H1 (cell line): ENCODE measurements at regions not wholly inside any gene's neighbourhood (a gene's known extent, or its start where the extent isn't known, plus 50 kb on each side); places are given as distances from the start of the nearest gene placed in this dataset.

Source experiments
- CTCF ChIA-PET: fragments of 300-600 bp; sonication (Branson Sonifier 250); formaldehyde crosslinking; loops from one replicate; lab custom pipeline; 2021; ENCODE audit not compliant: partially characterized antibody; lab: Charles Lee
- POLR2A ChIA-PET: fragments of 300-600 bp; sonication (Branson Sonifier 250); formaldehyde crosslinking; loops from one replicate; lab custom pipeline; 2021; ENCODE audit warnings: inconsistent platforms; ENCODE audit not compliant: partially characterized antibody; lab: Charles Lee
- DNase-seq, 2 experiments: peaks; one replicate each; pipeline versions ENCODE4 v3.0.0 to v3.0.0-alpha.2; 2010 to 2022; ENCODE audit warnings: low spot score in 2 of 2, low read depth in 1 of 2, mixed read lengths in 1 of 2
- FAIRE-seq: peaks from 2 replicates; lab custom pipeline; 2011; peaks lifted over from hg19 to GRCh38; lab: Jason Lieb, UNC
- H2AFZ ChIP-seq: 2 replicates; pipeline ENCODE4 v1.8.1; 2012; ENCODE audit warnings: low read length, inconsistent platforms
- H2AK5ac ChIP-seq: 2 replicates; pipeline ENCODE4 v1.6.1; 2013; ENCODE audit warnings: low read depth, low read length
- H2BK120ac ChIP-seq: replicated peaks from 2 replicates; pipeline ENCODE3; 2013; ENCODE audit warnings: low read depth, low read length, inconsistent platforms
- H2BK12ac ChIP-seq: 2 replicates; pipeline ENCODE4 v1.6.1; 2013; ENCODE audit warnings: low read depth, low read length
- H2BK15ac ChIP-seq: 2 replicates; pipeline ENCODE4 v1.6.1; 2013; ENCODE audit warnings: low read length
- H2BK20ac ChIP-seq: 2 replicates; pipeline ENCODE4 v1.6.1; 2013; ENCODE audit warnings: low read length
- H2BK5ac ChIP-seq: 2 replicates; pipeline ENCODE4 v1.6.1; 2013; ENCODE audit warnings: low read depth, low read length
- H3K14ac ChIP-seq: 2 replicates; pipeline ENCODE4 v1.6.1; 2013; ENCODE audit warnings: inconsistent platforms; ENCODE audit not compliant: insufficient read length
- H3K18ac ChIP-seq: 2 replicates; pipeline ENCODE4 v1.6.1; 2013; ENCODE audit warnings: low read length; ENCODE audit errors: extremely low read depth
- H3K23ac ChIP-seq: 2 replicates; pipeline ENCODE4 v1.6.1; 2013; ENCODE audit warnings: inconsistent platforms; ENCODE audit not compliant: insufficient read length
- H3K23me2 ChIP-seq: 2 replicates; pipeline ENCODE4 v1.6.1; 2013; ENCODE audit warnings: low read depth, low read length
- H3K27ac ChIP-seq: 2 replicates; pipeline ENCODE4 v1.6.1; 2011; ENCODE audit warnings: low read depth, low read length, inconsistent platforms
- H3K27me3 ChIP-seq, 4 experiments: replicated peaks in 1 of 4; 1 replicate in 1 of 4; 2 replicates in 3 of 4; pipeline versions ENCODE4 v1.6.1 to v1.8.1; 2011 to 2013; ENCODE audit warnings: low read length in 3 of 4, mild to moderate bottlenecking in 3 of 4, inconsistent platforms in 2 of 4, mixed read lengths in 2 of 4, moderate library complexity in 1 of 4; ENCODE audit not compliant: control insufficient read depth in 3 of 4, insufficient read depth in 3 of 4; ENCODE audit errors: extremely low read depth in 1 of 4
- H3K36me3 ChIP-seq, 4 experiments: 2 replicates each; pipeline versions ENCODE4 v1.6.1 to v1.8.1; 2011 to 2013; ENCODE audit warnings: mild to moderate bottlenecking in 4 of 4, low read length in 3 of 4, moderate library complexity in 2 of 4, control low read depth in 1 of 4, inconsistent platforms in 1 of 4; ENCODE audit not compliant: insufficient read depth in 4 of 4, control insufficient read depth in 2 of 4
- H3K4ac ChIP-seq: replicated peaks from 2 replicates; pipeline ENCODE3; 2013; ENCODE audit warnings: low read length, low read depth, mixed read lengths, inconsistent platforms; ENCODE audit not compliant: insufficient read length
- H3K4me1 ChIP-seq, 4 experiments: replicated peaks in 1 of 4; 1 replicate in 1 of 4; 2 replicates in 3 of 4; pipeline versions ENCODE4 v1.6.1 to v1.8.1; 2011 to 2013; ENCODE audit warnings: low read length in 3 of 4, inconsistent platforms in 2 of 4, mixed read lengths in 1 of 4; ENCODE audit not compliant: insufficient read depth in 4 of 4, control insufficient read depth in 3 of 4
- H3K4me2 ChIP-seq, 2 experiments: 2 replicates each; pipeline versions ENCODE4 v1.6.1 to v1.8.1; 2011 to 2013; ENCODE audit warnings: low read depth in 2 of 2, low read length in 2 of 2, control low read depth in 1 of 2, inconsistent platforms in 1 of 2, mild to moderate bottlenecking in 1 of 2; ENCODE audit not compliant: insufficient read depth in 1 of 2
- H3K4me3 ChIP-seq, 4 experiments: fragments of 200-600, 300-600 bp in 1 of 4; sonication (generic), shearing (Covaris generic), sonication (Bioruptor Twin) in 1 of 4; 2 replicates each; pipeline versions ENCODE4 v1.5.1 to v1.8.1; 2011 to 2016; ENCODE audit warnings: low read length in 4 of 4, low read depth in 3 of 4, control low read depth in 2 of 4, inconsistent platforms in 2 of 4, mild to moderate bottlenecking in 2 of 4, mixed read lengths in 1 of 4, moderate library complexity in 1 of 4; ENCODE audit not compliant: insufficient read depth in 2 of 4; ENCODE audit errors: extremely low read depth in 1 of 4
- H3K56ac ChIP-seq: replicated peaks from 2 replicates; pipeline ENCODE3; 2013; ENCODE audit warnings: low read depth, mild to moderate bottlenecking, mixed read lengths, low read length, inconsistent platforms; ENCODE audit not compliant: insufficient read length
- H3K79me1 ChIP-seq: 2 replicates; pipeline ENCODE4 v1.6.1; 2013; ENCODE audit warnings: low read depth, low read length, control low read depth
- H3K79me2 ChIP-seq, 2 experiments: 2 replicates each; pipeline versions ENCODE4 v1.6.1 to v1.8.1; 2012 to 2013; ENCODE audit warnings: low read length in 2 of 2, mild to moderate bottlenecking in 2 of 2, inconsistent platforms in 1 of 2; ENCODE audit not compliant: insufficient read depth in 2 of 2, control insufficient read depth in 1 of 2
- H3K9ac ChIP-seq, 4 experiments: replicated peaks in 1 of 4; 1 replicate in 1 of 4; 2 replicates in 3 of 4; pipeline versions ENCODE4 v1.6.1 to v1.8.1; 2011 to 2013; ENCODE audit warnings: low read depth in 3 of 4, low read length in 3 of 4, control low read depth in 2 of 4, mild to moderate bottlenecking in 2 of 4, moderate library complexity in 2 of 4, inconsistent platforms in 1 of 4; ENCODE audit errors: extremely low read depth in 1 of 4
- H3K9me3 ChIP-seq, 2 experiments: 2 replicates each; pipeline versions ENCODE4 v1.6.1 to v1.8.1; 2012 to 2013; ENCODE audit warnings: mild to moderate bottlenecking in 2 of 2, moderate library complexity in 2 of 2, control low read depth in 1 of 2, inconsistent platforms in 1 of 2, low read depth in 1 of 2, low read length in 1 of 2, mixed read lengths in 1 of 2; ENCODE audit not compliant: insufficient read depth in 2 of 2
- H4K20me1 ChIP-seq, 2 experiments: replicated peaks in 1 of 2; 2 replicates each; pipeline versions ENCODE3 to v1.8.1; 2011 to 2013; ENCODE audit warnings: inconsistent platforms in 2 of 2, low read length in 2 of 2, mild to moderate bottlenecking in 1 of 2; ENCODE audit not compliant: insufficient read depth in 2 of 2, control insufficient read depth in 1 of 2
- H4K5ac ChIP-seq: 2 replicates; pipeline ENCODE4 v1.6.1; 2013; ENCODE audit warnings: low read length, low read depth, mixed read lengths, inconsistent platforms; ENCODE audit not compliant: insufficient read length
- H4K8ac ChIP-seq: 2 replicates; pipeline ENCODE4 v1.8.0; 2013; ENCODE audit warnings: mild to moderate bottlenecking, moderate library complexity, low read length, inconsistent platforms; ENCODE audit not compliant: insufficient read depth; ENCODE audit errors: extremely low read depth
- H4K91ac ChIP-seq: replicated peaks from 2 replicates; pipeline ENCODE3; 2013; ENCODE audit warnings: low read length, mixed read lengths, inconsistent platforms; ENCODE audit not compliant: insufficient read length
- ASH2L ChIP-seq: fragments of 200-600, 300-600 bp; sonication (generic); IDR thresholded peaks from one replicate; pipeline ENCODE4 v1.7.1; 2017; ENCODE audit warnings: low read length
- EZH2 ChIP-seq: fragments of 200-600 bp; sonication (generic); IDR thresholded peaks from 2 replicates; pipeline ENCODE4 v1.7.1; 2012; ENCODE audit warnings: low read depth, mild to moderate bottlenecking, moderate library complexity, low read length, inconsistent platforms; ENCODE audit not compliant: severe bottlenecking
- KDM5A ChIP-seq: fragments of 200-600 bp; IDR thresholded peaks from 2 replicates; pipeline ENCODE4 v1.7.1; 2012; ENCODE audit warnings: mild to moderate bottlenecking, low read length, inconsistent platforms, mixed read lengths
- SIX5 ChIP-seq: IDR thresholded peaks from 2 replicates; pipeline ENCODE4 v1.6.1; 2011; ENCODE audit warnings: mild to moderate bottlenecking, low read depth, low read length
- WGBS, 2 experiments: shearing (Covaris generic) in 1 of 2; methylation state at CpG; one replicate each; pipeline versions ENCODE4 v1.1.6 to v1.1.7; 2013 to 2015; ENCODE audit warnings: low lambda C conversion rate in 2 of 2, mixed read lengths in 2 of 2, inconsistent platforms in 1 of 2, low coverage in 1 of 2, missing lambda C conversion rate in 1 of 2; ENCODE audit not compliant: insufficient replicate concordance in 2 of 2, insufficient coverage in 1 of 2, insufficient read length in 1 of 2; ENCODE audit errors: extremely low coverage in 1 of 2, missing lambda C conversion rate in 1 of 2; 5-methylcytosine and 5-hydroxymethylcytosine counted together
- TF ChIP-seq, protein P1 (sequence below): IDR thresholded peaks from 2 replicates; pipeline ENCODE4 v1.6.1; 2012; ENCODE audit warnings: low read length, inconsistent platforms

DNA sequence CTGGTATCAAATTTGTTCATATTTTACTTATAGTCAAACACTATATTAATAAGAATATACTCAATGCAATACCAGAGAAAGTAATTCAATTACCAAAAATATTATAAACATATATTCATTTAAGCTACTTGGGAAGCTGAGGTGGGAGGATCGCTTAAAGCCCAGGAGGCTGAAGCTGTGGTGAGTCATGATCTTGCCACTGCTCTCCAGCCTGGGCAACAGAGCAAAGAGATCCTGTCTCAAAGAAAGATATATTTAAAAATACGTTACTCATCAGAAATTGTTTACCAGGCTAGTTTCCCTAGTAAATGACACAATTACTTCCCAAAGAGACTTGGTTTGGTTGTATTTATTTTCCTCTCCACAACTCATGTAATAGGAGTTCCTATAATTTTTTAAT is 433.6 kb downstream of the GASK1B start:
- H4K20me1 ChIP-seq = no peaks in the 10 kb centered on the region
- no peak overlapping the region for H2BK120ac ChIP-seq
- H3K79me2 ChIP-seq = no peaks in the 10 kb centered on the region
- DNase-seq (no peak), FAIRE-seq (no peak)
- no peak overlapping the region for H4K5ac ChIP-seq
- ChIA-PET POLR2A (interaction anchor here (0.7 kb wide), 1 partner anchor 40 kb away, joined by 3 read pairs; no protein-coding TSS in a partner anchor), CTCF (no interaction called here)
- H3K14ac ChIP-seq = no peak overlapping the region
- no peak overlapping the region for H3K4ac ChIP-seq
- H2BK20ac ChIP-seq = no peak overlapping the region
- H3K23ac ChIP-seq = no peak overlapping the region
- no peak overlapping the region for H3K4me2 ChIP-seq
- no peaks in the 10 kb centered on the region for H3K27me3 ChIP-seq
- H3K56ac ChIP-seq = no peak overlapping the region
- H2AFZ ChIP-seq = no peak overlapping the region
- no peaks in the 10 kb centered on the region for H3K36me3 ChIP-seq
- no peaks in the 10 kb centered on the region for H3K9me3 ChIP-seq
- no peaks in the 10 kb centered on the region for H3K4me1 ChIP-seq
- no peak overlapping the region for H3K18ac ChIP-seq
- H4K91ac ChIP-seq = no peak overlapping the region
- no peak overlapping the region for H2AK5ac ChIP-seq
- TF ChIP-seq ASH2L (no peak), SIX5 (no peak), KDM5A (no peak), EZH2 (no peak)
- TF ChIP-seq, protein P1, sequence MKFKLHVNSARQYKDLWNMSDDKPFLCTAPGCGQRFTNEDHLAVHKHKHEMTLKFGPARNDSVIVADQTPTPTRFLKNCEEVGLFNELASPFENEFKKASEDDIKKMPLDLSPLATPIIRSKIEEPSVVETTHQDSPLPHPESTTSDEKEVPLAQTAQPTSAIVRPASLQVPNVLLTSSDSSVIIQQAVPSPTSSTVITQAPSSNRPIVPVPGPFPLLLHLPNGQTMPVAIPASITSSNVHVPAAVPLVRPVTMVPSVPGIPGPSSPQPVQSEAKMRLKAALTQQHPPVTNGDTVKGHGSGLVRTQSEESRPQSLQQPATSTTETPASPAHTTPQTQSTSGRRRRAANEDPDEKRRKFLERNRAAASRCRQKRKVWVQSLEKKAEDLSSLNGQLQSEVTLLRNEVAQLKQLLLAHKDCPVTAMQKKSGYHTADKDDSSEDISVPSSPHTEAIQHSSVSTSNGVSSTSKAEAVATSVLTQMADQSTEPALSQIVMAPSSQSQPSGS = no peak
- no peak overlapping the region for H4K8ac ChIP-seq
- no peak overlapping the region for H3K4me3 ChIP-seq
- H3K23me2 ChIP-seq = no peaks in the 10 kb centered on the region
- H3K9ac ChIP-seq = no peak overlapping the region
- H3K27ac ChIP-seq = no peak overlapping the region
- WGBS, 2 experiments = 98% methylated on average over 2 of the region's 2 CpGs; no CpG with 5 or more reads in 1 of the 2 experiments
- H2BK5ac ChIP-seq = no peak overlapping the region
- H2BK15ac ChIP-seq = no peak overlapping the region
- no peaks in the 10 kb centered on the region for H3K79me1 ChIP-seq
- H2BK12ac ChIP-seq = no peak overlapping the region
